ENCODE measurements at regions not wholly inside any gene's neighbourhood (a gene's known extent, or its start where the extent isn't known, plus 50 kb on each side); places are given as distances from the start of the nearest gene placed in this dataset.

GRCh38 chr5:88602584-88602983 is 280.4 kb downstream of the MEF2C start:
- Histone ChIP-seq H3K9me3 (ENCODE audit: low read length) (no peaks in the 10 kb centered on the region), H3K4me2 (ENCODE audit: low read length) (no peak overlapping the region), H3K79me2 (ENCODE audit: insufficient read depth, low read length) (no peaks in the 10 kb centered on the region), H3K4me3 (ENCODE audit: low read depth, low read length, poor library complexity, severe bottlenecking) (no peak overlapping the region), H3K27me3 (ENCODE audit: insufficient read depth, low read length) (no peaks in the 10 kb centered on the region), H3K4me1 (ENCODE audit: insufficient read depth, low read length, severe bottlenecking) (no peaks in the 10 kb centered on the region), H3K9ac (ENCODE audit: low read length) (no peak overlapping the region), H4K20me1 (ENCODE audit: insufficient read depth, low read length) (no peaks in the 10 kb centered on the region), H3F3A (ENCODE audit: insufficient read depth, low read length) (no peaks in the 10 kb centered on the region), H3K9me2 (ENCODE audit: low read depth, low read length) (no peaks in the 10 kb centered on the region), H2AFZ (ENCODE audit: low read length) (no peak overlapping the region), H3K36me3 (ENCODE audit: insufficient read depth, low read length) (no peaks in the 10 kb centered on the region), H3K27ac (ENCODE audit: low read depth, low read length, poor library complexity, severe bottlenecking) (no peak overlapping the region)
- TF ChIP-seq CTCF (IDR thresholded peaks at IDR 0.05; ENCODE audit: low read length), result peak; percentile 87
- TF ChIP-seq EZH2 (IDR thresholded peaks at IDR 0.05; ENCODE audit: borderline replicate concordance, low read length), result no peak

- Histone ChIP-seq H3K27me3 (ENCODE audit: insufficient read depth, low read length) (0 out of 2 replicates have a peak, but pooled peaks cover 3% of the 10 kb centered on the region), H2AFZ (ENCODE audit: low read length) (no peak overlapping the region), H3K36me3 (ENCODE audit: insufficient read depth, low read length) (no peaks in the 10 kb centered on the region), H3K4me2 (ENCODE audit: low read length) (no peak overlapping the region), H3K9me2 (ENCODE audit: low read depth, low read length) (no peaks in the 10 kb centered on the region), H3K9ac (ENCODE audit: low read length) (no peak overlapping the region), H3F3A (ENCODE audit: insufficient read depth, low read length) (no peaks in the 10 kb centered on the region), H3K4me3 (ENCODE audit: low read depth, low read length, poor library complexity, severe bottlenecking) (no peak overlapping the region), H3K4me1 (ENCODE audit: insufficient read depth, low read length, severe bottlenecking) (no peaks in the 10 kb centered on the region), H3K79me2 (ENCODE audit: insufficient read depth, low read length) (no peaks in the 10 kb centered on the region), H4K20me1 (ENCODE audit: insufficient read depth, low read length) (no peaks in the 10 kb centered on the region), H3K27ac (ENCODE audit: low read depth, low read length, poor library complexity, severe bottlenecking) (no peak overlapping the region), H3K9me3 (ENCODE audit: low read length) (no peaks in the 10 kb centered on the region)
- no peak for TF ChIP-seq EZH2 (IDR thresholded peaks at IDR 0.05; ENCODE audit: borderline replicate concordance, low read length)
- no peak for TF ChIP-seq CTCF (IDR thresholded peaks at IDR 0.05; ENCODE audit: low read length)
These were observed 288.5 kb downstream of the MEF2C start for GRCh38 chr5:88594441-88594840.

GRCh38 chr5:88588609-88589008 is 294.4 kb downstream of the MEF2C start:
- Histone ChIP-seq H3K36me3 (ENCODE audit: insufficient read depth, low read length) (no peaks in the 10 kb centered on the region), H3K27ac (ENCODE audit: low read depth, low read length, poor library complexity, severe bottlenecking) (no peak overlapping the region), H3K9me2 (ENCODE audit: low read depth, low read length) (no peaks in the 10 kb centered on the region), H3K4me2 (ENCODE audit: low read length) (no peak overlapping the region), H2AFZ (ENCODE audit: low read length) (no peak overlapping the region), H4K20me1 (ENCODE audit: insufficient read depth, low read length) (no peaks in the 10 kb centered on the region), H3K4me3 (ENCODE audit: low read depth, low read length, poor library complexity, severe bottlenecking) (no peak overlapping the region), H3F3A (ENCODE audit: insufficient read depth, low read length) (no peaks in the 10 kb centered on the region), H3K9me3 (ENCODE audit: low read length) (no peaks in the 10 kb centered on the region), H3K4me1 (ENCODE audit: insufficient read depth, low read length, severe bottlenecking) (no peaks in the 10 kb centered on the region), H3K27me3 (ENCODE audit: insufficient read depth, low read length) (0 out of 2 replicates have a peak, but pooled peaks cover 3% of the 10 kb centered on the region), H3K79me2 (ENCODE audit: insufficient read depth, low read length) (no peaks in the 10 kb centered on the region), H3K9ac (ENCODE audit: low read length) (no peak overlapping the region)
- TF ChIP-seq CTCF (IDR thresholded peaks at IDR 0.05; ENCODE audit: low read length) (no peak), EZH2 (IDR thresholded peaks at IDR 0.05; ENCODE audit: borderline replicate concordance, low read length) (no peak)

Data from OCI-LY1 (cell line).